BJ (cell line): ENCODE measurements at regions not wholly inside any gene's neighbourhood (a gene's known extent, or its start where the extent isn't known, plus 50 kb on each side); places are given as distances from the start of the nearest gene placed in this dataset.

Experiments
- CTCF ChIA-PET: fragments of 350-600 bp; formaldehyde crosslinking; extraction: SDS; loops from one replicate; lab custom pipeline; 2021; ENCODE audit warnings: antibody characterized with exemption, inconsistent platforms; lab: Yijun Ruan, JAX
- POLR2A ChIA-PET: fragments of 300-600 bp; sonication (Branson Sonifier 250); formaldehyde crosslinking; extraction: SDS; loops from one replicate; lab custom pipeline; 2021; ENCODE audit warnings: antibody characterized with exemption; lab: Charles Lee
- DNase-seq: peaks from one replicate; pipeline ENCODE4 v3.0.0-alpha.2; 2011; ENCODE audit warnings: low read depth
- H3K27me3 ChIP-seq: 2 replicates; pipeline ENCODE4 v1.6.0; 2011; ENCODE audit warnings: low read length; ENCODE audit not compliant: control insufficient read depth, insufficient read depth
- H3K36me3 ChIP-seq: 2 replicates; pipeline ENCODE4 v1.5.1; 2011; ENCODE audit warnings: low read length; ENCODE audit not compliant: control insufficient read depth, insufficient read depth
- H3K4me3 ChIP-seq: 2 replicates; pipeline ENCODE4 v1.5.1; 2011; ENCODE audit warnings: low read depth, mild to moderate bottlenecking, control low read depth, low read length
- TF ChIP-seq, protein P1 (sequence below): IDR thresholded peaks from 2 replicates; pipeline ENCODE4 v1.5.1; 2011; ENCODE audit warnings: low read depth, mild to moderate bottlenecking, control low read depth, inconsistent platforms, low read length, moderate library complexity; ENCODE audit not compliant: insufficient read depth

DNA sequence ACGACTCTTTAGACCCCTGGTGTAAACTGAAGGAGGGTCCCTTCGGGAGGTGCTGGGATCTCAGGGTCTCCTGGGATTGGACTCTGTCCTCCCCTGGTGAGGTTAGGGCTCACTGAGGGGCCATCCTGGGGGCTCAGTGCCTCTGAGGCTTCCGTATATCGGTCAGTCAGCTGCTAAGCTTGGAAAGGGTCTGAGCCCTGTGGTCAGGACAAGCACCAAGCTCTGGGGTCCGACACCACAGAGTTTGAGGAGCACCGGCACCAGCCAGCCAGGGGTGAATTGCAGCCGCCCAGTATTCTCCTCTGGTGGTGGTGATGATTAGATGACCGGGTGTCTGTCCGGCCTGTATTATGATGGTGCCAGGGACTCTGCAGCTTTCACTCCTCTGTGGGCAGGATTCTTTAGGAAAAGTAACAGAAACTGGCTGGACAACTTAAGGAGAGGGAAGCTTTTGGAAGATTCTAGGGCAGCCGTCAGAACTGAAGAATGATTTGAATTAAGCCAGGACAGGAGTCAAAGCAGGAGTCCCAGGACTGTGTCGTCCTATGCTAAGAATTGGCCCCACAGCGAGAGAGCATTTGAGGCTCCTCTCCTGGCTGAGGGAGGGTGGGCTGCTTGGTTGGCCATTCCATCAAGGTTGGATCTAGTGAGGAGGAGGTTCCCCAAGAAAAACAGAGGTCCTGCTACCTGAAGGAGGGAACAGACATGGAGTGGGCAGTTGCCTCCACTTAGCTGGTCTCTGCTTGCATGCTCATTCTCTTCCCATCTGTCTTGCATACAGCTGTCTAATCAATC, 158.6 kb upstream of the HS6ST1 start:
- TF ChIP-seq, protein P1, sequence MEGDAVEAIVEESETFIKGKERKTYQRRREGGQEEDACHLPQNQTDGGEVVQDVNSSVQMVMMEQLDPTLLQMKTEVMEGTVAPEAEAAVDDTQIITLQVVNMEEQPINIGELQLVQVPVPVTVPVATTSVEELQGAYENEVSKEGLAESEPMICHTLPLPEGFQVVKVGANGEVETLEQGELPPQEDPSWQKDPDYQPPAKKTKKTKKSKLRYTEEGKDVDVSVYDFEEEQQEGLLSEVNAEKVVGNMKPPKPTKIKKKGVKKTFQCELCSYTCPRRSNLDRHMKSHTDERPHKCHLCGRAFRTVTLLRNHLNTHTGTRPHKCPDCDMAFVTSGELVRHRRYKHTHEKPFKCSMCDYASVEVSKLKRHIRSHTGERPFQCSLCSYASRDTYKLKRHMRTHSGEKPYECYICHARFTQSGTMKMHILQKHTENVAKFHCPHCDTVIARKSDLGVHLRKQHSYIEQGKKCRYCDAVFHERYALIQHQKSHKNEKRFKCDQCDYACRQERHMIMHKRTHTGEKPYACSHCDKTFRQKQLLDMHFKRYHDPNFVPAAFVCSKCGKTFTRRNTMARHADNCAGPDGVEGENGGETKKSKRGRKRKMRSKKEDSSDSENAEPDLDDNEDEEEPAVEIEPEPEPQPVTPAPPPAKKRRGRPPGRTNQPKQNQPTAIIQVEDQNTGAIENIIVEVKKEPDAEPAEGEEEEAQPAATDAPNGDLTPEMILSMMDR, result no peak
- H3K36me3 ChIP-seq, result no peaks in the 10 kb centered on the region
- H3K27me3 ChIP-seq, result peaks cover 3% of the 10 kb centered on the region
- H3K4me3 ChIP-seq, result no peak overlapping the region
- DNase-seq, result no peak
- CTCF ChIA-PET, result no interaction called here
- POLR2A ChIA-PET, result no interaction called here

DNA sequence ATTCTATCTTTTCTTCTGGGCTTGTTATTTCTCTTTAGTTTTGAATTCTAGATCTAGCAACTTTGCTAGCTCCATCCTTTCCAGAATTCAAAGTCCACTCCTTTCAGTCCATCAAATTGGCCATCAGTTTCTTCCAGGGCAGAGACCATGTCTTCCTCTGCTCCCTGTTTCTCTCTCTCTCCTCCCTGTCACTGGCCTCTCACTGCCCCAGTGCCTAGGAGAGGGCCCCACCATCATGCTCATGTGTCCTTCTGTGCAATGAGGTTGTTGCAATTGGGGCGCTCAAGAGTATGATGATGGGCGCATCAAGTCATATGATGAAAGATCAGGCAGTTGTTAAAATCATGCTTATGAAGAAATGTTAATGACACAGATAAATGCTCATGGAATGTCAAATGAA, 159.2 kb upstream of the HS6ST1 start:
- Histone ChIP-seq H3K36me3 (no peaks in the 10 kb centered on the region), H3K4me3 (no peak overlapping the region), H3K27me3 (peaks cover 3% of the 10 kb centered on the region)
- ChIA-PET POLR2A (no interaction called here), CTCF (no interaction called here)
- TF ChIP-seq, protein P1, result no peak
- no peak for DNase-seq

DNA sequence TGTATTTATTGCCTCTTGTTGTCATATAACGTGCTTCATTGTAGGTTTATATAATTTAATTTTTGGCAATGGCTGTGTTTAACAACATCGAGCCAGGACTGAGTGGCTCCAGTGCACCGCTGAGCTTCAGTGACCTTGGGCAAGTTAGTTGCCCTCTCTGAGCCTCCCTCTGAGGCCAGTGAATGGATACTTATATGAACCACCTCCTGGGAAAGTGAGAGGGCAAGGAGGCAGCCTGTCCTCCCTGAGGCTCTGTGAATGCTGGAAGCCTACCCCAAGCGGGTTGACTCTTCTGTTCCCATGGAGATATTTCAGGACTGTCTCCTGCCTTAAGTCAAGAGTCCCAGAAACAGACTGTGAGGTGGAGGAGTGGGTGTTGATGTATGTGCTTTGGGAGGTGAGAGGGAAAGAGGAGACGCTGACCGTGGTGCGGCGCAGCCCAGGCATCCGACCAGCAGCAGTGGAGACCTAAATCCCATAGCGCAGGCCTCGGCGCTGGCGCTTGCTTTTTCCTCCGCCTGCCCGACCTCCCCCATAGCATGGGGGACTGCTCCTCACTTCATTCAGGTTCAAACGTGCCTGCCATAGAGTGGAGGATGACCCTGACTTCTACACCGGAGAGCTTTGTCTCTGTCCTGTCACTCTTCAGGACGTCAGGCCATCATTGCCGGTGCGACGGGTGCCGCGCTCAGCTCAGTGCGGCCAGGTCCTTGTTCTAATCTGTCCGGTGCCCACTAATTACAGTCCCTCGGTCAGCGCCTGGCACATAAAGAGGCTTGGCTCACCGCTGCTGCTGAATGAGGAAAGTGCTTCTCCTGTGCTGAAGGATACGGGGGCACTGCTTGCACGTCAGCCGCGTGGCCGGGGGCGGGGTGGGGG, 167.3 kb upstream of the HS6ST1 start:
- no peak for DNase-seq
- Histone ChIP-seq H3K36me3 (no peaks in the 10 kb centered on the region), H3K27me3 (peaks cover 5% of the 10 kb centered on the region), H3K4me3 (no peak overlapping the region)
- CTCF ChIA-PET, result no interaction called here
- POLR2A ChIA-PET, result no interaction called here
- TF ChIP-seq, protein P1, result no peak

DNA sequence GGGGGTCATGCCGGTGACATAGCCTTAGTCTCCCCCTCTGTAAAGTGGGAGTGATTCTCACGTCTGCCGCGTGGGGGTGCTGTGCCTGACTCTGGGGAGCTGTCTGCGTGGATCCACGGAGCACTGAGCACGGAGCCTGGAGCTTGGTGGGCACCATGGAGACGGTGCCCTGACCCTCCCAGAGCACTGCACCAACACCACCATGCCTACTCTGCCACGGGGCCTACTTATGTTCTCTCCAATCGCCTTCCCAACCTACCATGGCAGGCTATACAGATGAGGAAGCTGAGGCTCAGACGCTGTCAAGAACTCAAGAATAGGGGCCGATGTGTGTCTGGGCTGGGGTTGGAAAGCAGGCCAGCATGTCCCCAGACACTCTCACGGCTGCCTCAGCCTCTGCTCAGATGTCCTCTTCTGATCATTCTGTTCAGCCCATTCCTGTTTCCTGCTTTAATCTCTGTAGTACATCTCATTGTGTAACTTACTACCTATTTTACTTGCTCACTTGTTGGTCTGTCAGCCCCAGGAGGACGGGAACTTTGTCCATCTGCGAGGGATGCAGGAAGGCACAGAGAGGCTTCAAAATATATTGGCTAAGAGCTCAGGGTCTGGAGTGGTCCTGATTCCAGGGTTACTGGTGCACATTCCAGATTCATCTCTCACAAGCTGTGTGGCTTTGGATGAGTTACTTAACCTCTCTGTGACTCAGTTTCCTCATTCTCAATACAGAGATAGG, 168.1 kb upstream of the HS6ST1 start:
- ChIA-PET POLR2A (no interaction called here), CTCF (no interaction called here)
- TF ChIP-seq, protein P1, result no peak
- DNase-seq, result no peak
- Histone ChIP-seq H3K27me3 (peaks cover 5% of the 10 kb centered on the region), H3K4me3 (no peak overlapping the region), H3K36me3 (no peaks in the 10 kb centered on the region)
